Parathyroid adenoma (tissue), 2 donors: ENCODE measurements at regions not wholly inside any gene's neighbourhood (a gene's known extent, or its start where the extent isn't known, plus 50 kb on each side); places are given as distances from the start of the nearest gene placed in this dataset.

Experiments
- H2AFZ ChIP-seq: fragments of 300-600 bp; sonication (generic); one replicate; pipeline ENCODE4 v1.7.0; 2017; ENCODE audit warnings: antibody characterized with exemption, mild to moderate bottlenecking
- H3K27ac ChIP-seq: fragments of 300-600 bp; sonication (generic); one replicate; pipeline ENCODE4 v1.7.0; 2017
- H3K27me3 ChIP-seq: fragments of 300-600 bp; sonication (generic); one replicate; pipeline ENCODE4 v1.7.0; 2017; ENCODE audit warnings: low read length; ENCODE audit not compliant: control insufficient read depth, insufficient read depth
- H3K36me3 ChIP-seq: fragments of 300-600 bp; sonication (generic); one replicate; pipeline ENCODE4 v1.7.0; 2017; ENCODE audit warnings: low read length; ENCODE audit not compliant: control insufficient read depth, insufficient read depth
- H3K4me1 ChIP-seq: fragments of 300-600 bp; sonication (generic); one replicate; pipeline ENCODE4 v1.7.0; 2017; ENCODE audit warnings: control low read depth
- H3K4me2 ChIP-seq: fragments of 300-600 bp; sonication (generic); one replicate; pipeline ENCODE4 v1.7.0; 2017; ENCODE audit warnings: low read length
- H3K4me3 ChIP-seq: fragments of 300-600 bp; sonication (generic); one replicate; pipeline ENCODE4 v1.7.0; 2017; ENCODE audit warnings: low read depth, low read length
- H3K79me2 ChIP-seq: fragments of 300-600 bp; sonication (generic); one replicate; pipeline ENCODE4 v1.7.0; 2017; ENCODE audit warnings: control low read depth
- H3K9ac ChIP-seq: fragments of 300-600 bp; sonication (generic); one replicate; pipeline ENCODE4 v1.7.0; 2017; ENCODE audit warnings: mild to moderate bottlenecking
- H3K9me3 ChIP-seq: fragments of 300-600 bp; sonication (generic); one replicate; pipeline ENCODE4 v1.7.0; 2017; ENCODE audit warnings: low read length; ENCODE audit not compliant: control insufficient read depth
- CTCF ChIP-seq: fragments of 300-600 bp; sonication (generic); IDR thresholded peaks from one replicate; pipeline ENCODE4 v1.7.0; 2017; ENCODE audit warnings: antibody characterized with exemption, mild to moderate bottlenecking
- donor health status: primary hyperparathyroidism.

GRCh38 chr10:43772171-43772570 is 123.5 kb upstream of the ZNF32 start:
- no peak overlapping the region for H2AFZ ChIP-seq
- H3K27me3 ChIP-seq, result no peaks in the 10 kb centered on the region
- no peak overlapping the region for H3K9ac ChIP-seq
- no peak overlapping the region for H3K4me3 ChIP-seq
- H3K4me2 ChIP-seq, result no peak overlapping the region
- H3K9me3 ChIP-seq, result no peaks in the 10 kb centered on the region
- H3K4me1 ChIP-seq, result no peaks in the 10 kb centered on the region
- H3K79me2 ChIP-seq, result no peaks in the 10 kb centered on the region
- H3K27ac ChIP-seq, result no peak overlapping the region
- no peak for TF ChIP-seq CTCF
- no peaks in the 10 kb centered on the region for H3K36me3 ChIP-seq

GRCh38 chr10:43771675-43772074 is 123.0 kb upstream of the ZNF32 start:
- no peaks in the 10 kb centered on the region for H3K27me3 ChIP-seq
- no peak overlapping the region for H2AFZ ChIP-seq
- no peaks in the 10 kb centered on the region for H3K4me1 ChIP-seq
- no peak for TF ChIP-seq CTCF
- H3K36me3 ChIP-seq, result no peaks in the 10 kb centered on the region
- no peaks in the 10 kb centered on the region for H3K79me2 ChIP-seq
- H3K4me3 ChIP-seq, result no peak overlapping the region
- no peak overlapping the region for H3K27ac ChIP-seq
- H3K4me2 ChIP-seq, result no peak overlapping the region
- H3K9me3 ChIP-seq, result no peaks in the 10 kb centered on the region
- no peak overlapping the region for H3K9ac ChIP-seq

- Histone ChIP-seq H3K4me1 (no peaks in the 10 kb centered on the region), H3K9ac (no peak overlapping the region), H3K79me2 (no peaks in the 10 kb centered on the region), H3K4me2 (no peak overlapping the region), H3K27ac (no peak overlapping the region), H3K36me3 (no peaks in the 10 kb centered on the region), H3K27me3 (no peaks in the 10 kb centered on the region), H2AFZ (no peak overlapping the region), H3K4me3 (no peak overlapping the region), H3K9me3 (no peaks in the 10 kb centered on the region)
- TF ChIP-seq CTCF, result no peak
These were observed 116.8 kb upstream of the ZNF32 start for GRCh38 chr10:43765516-43765915.

- no peak for TF ChIP-seq CTCF
- Histone ChIP-seq H3K27ac (no peak overlapping the region), H3K9me3 (no peaks in the 10 kb centered on the region)
These were observed 115.2 kb upstream of the ZNF32 start for GRCh38 chr10:43763846-43764245.

GRCh38 chr10:43760514-43760913 is 111.8 kb upstream of the ZNF32 start:
- no peaks in the 10 kb centered on the region for H3K4me1 ChIP-seq
- no peaks in the 10 kb centered on the region for H3K9me3 ChIP-seq
- no peak overlapping the region for H3K4me3 ChIP-seq
- no peak for TF ChIP-seq CTCF
- H2AFZ ChIP-seq, result no peak overlapping the region
- no peak overlapping the region for H3K27ac ChIP-seq
- H3K36me3 ChIP-seq, result no peaks in the 10 kb centered on the region
- H3K79me2 ChIP-seq, result no peaks in the 10 kb centered on the region
- H3K27me3 ChIP-seq, result no peaks in the 10 kb centered on the region
- no peak overlapping the region for H3K4me2 ChIP-seq
- H3K9ac ChIP-seq, result no peak overlapping the region

More at GRCh38 chr10:43763846-43764245, 115.2 kb upstream of the ZNF32 start:
- Histone ChIP-seq H3K79me2 (no peaks in the 10 kb centered on the region), H3K4me3 (no peak overlapping the region), H3K4me2 (no peak overlapping the region), H3K4me1 (no peaks in the 10 kb centered on the region), H3K9ac (no peak overlapping the region), H2AFZ (no peak overlapping the region), H3K27me3 (no peaks in the 10 kb centered on the region), H3K36me3 (no peaks in the 10 kb centered on the region)
